GM21390 (cell line): ENCODE measurements at regions not wholly inside any gene's neighbourhood (a gene's known extent, or its start where the extent isn't known, plus 50 kb on each side); places are given as distances from the start of the nearest gene placed in this dataset.
"Not testable (repeated sequence)": the region's sequence is repeated elsewhere in the genome, so short reads cannot be mapped to it uniquely, and the experiment has no call there.

ENCODE experiments used
- ATAC-seq: cut with Tn5 transposase; IDR thresholded peaks from one replicate; pipeline ENCODE4 v1.9.1; 2021; ENCODE audit not compliant: unreplicated experiment

DNA sequence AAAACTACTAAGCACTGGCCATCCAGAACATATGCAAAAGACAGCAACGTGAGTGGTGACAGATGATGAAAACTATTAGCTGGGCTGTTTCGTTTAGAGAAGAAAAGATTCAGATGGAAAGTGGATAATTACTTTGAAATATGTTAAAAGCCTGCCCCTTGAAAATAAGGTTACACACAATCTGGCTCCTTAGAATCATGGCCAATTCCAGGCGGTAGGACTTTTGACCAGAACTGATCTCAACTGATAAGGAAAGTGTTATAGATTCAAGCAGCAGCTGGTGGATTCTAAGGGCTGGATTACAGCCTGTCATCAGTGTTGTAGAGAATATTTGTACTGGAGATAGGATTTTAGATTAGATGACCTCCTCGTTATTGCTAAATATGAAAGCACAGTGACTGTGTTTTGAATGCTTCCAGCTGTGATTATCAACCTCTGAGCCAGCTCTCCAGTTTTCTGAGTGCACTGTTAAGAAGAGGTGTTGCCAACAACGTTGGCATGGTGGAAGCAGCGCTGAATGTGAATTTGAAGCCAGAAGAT lies 75.1 kb downstream of the KBTBD2 start:
- ATAC-seq = not testable (repeated sequence)

GRCh38 chr7:32814779-32815178 lies 76.8 kb downstream of the KBTBD2 start:
- ATAC-seq = not testable (repeated sequence)

DNA sequence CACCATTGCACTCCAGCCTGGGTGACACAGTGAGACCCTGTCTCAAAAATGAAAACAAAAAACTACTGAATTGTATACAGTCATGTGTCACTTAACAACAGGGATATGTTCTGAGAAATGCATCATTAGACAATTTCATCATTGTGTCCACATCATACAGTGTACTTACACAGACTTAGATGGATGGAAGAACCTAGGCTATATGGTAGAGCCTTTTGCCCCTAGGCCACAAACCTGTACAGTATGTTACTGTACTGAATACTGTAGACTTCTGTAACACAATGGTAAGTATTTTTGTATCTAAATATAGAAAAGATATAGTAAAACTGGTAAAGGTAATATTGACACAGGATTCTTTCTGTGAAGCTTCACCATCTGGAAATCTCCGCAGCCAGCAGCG lies 81.7 kb downstream of the KBTBD2 start:
- no peak for ATAC-seq

- no peak for ATAC-seq
Measured at GRCh38 chr7:32809347-32809746, 82.2 kb downstream of the KBTBD2 start.

DNA sequence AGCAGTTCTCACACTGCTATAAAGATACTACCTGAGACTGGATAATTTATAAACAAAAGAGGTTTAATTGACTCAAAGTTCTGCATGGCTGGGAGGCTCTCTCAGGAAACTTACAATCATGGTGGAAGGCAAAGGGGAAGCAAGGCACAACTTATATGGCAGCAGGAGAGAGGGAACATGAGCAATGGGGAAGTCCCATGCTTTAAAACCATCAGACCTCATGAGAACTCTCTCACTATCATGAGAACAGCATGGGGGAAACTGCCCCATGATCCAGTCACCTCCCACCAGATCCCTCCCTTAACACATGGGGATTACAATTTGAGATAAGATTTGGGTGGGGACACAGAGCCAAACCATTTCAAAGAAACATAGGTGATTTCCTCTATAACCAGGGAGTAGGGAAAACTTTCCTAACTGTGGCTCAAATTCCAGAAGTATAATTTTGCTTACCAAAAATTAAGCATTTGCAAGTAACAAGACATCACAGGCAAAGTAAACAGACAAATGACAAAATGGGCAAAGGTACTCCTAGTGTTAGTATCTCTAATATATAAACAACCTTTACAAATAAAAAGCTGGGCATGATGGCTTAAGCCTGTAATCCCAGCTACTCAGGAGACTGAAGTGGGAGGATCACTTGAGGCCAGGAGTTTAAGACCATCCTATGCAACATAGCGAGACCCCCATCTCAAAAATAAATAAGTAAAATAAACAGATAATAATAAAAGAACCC lies 88.0 kb downstream of the KBTBD2 start:
- no peak for ATAC-seq

DNA sequence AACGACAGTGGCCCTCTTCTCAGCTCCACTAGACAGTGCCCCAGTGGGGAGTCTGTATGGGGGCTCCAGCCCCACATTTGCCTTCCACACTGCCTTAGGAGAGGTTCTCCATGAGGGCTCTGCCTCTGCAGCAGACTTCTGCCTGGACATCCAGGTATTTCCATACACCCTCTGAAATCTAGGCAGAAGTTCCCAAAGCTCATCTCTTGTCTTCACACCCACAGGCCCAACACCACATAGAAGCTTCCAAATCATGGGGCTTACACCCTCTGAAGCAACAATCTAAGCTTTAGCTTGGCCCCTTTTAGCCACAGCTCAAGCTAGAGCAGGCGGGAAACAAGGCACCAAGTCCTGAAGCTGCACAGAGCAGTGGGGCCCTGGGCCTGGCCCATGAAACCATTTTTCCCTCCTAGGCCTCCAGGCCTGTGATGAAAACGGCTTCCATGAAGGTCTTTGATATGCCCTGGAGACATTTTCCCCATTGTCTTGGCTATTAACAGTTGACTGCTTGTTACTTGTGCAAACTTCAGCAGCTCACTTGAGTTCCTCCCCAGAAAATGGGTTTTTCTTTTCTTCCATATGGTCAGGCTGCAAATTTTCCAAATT lies 89.2 kb downstream of the KBTBD2 start:
- no peak for ATAC-seq

GRCh38 chr7:32793053-32793452 lies 98.5 kb downstream of the KBTBD2 start:
- ATAC-seq = not testable (repeated sequence)

DNA sequence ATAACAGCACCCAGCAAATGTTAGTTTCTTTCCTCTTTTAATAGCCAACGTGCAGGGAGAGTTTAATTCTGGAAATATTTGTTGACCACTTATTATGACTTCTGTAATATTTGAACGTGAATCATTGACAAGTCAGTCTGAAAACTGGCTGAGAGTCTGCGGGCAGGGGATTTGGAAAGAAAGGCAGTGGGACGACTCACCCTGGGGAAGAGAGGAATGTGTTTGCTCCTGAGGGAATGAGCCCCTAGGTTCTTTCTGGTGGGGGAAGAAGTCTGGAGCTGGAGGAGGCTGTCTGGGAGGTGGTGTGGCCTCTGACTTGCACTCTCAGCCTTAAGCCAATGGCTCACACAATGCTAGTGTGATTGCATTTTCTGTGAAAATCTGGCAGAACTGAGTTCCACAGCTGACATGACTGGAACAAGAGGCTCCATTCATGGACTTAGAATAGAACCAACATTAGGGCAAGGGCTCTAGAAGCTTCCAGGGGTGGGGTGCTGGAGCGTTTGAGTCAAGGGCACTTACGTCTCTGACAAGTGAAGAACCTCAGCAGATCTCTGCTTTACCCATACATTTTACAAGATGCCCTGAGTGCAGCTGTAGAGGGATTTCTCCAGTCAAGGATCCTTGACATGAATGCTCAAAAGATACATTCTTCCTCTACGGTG lies 100.7 kb downstream of the KBTBD2 start:
- not testable (repeated sequence) for ATAC-seq

DNA sequence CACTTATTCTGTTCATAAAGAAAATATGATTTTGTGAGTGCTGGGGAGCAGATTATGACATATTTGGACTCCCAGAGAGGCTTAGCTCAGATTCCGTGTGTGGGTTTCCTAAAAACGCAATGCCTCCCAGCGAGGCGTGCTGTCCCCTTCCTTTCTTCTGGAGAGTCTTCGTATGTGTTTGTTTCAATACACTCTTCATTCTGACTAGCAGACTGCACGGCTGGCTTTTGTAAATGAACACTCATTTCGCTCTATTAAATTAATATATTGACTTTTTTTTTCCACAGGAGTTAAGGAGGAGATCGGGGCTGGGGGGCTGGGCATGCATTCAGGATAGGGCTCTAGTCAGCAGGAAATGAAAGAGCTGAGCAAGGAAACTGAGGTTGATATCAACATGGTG lies 102.3 kb downstream of the KBTBD2 start:
- ATAC-seq = not testable (repeated sequence)

GRCh38 chr7:32788174-32788573 lies 103.4 kb downstream of the KBTBD2 start:
- ATAC-seq = not testable (repeated sequence)

GRCh38 chr7:32785365-32785944 lies 106.1 kb downstream of the KBTBD2 start:
- not testable (repeated sequence) for ATAC-seq

DNA sequence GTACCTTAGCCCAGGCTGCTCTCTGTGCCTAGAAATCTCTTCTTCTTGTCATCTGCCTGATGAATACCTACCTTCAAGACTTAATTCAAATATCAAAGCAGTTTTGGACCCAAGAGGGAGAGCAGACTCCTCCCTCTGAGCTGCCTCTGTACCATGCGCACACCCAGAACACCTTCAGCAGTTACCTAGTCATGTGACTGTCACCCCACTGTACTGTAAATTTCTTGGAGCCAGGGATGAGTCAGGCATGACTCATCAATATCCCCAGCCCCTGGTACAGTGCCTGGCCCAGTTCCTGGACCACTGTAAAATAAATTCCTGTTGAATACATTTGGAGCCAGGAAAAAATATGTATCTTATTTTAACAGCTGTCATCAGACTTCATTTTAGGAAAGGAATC lies 111.7 kb downstream of the KBTBD2 start:
- not testable (repeated sequence) for ATAC-seq

- no peak for ATAC-seq
Measured at GRCh38 chr7:32779167-32779566, 112.4 kb downstream of the KBTBD2 start.

GRCh38 chr7:32777041-32777666 lies 114.4 kb downstream of the KBTBD2 start:
- not testable (repeated sequence) for ATAC-seq

DNA sequence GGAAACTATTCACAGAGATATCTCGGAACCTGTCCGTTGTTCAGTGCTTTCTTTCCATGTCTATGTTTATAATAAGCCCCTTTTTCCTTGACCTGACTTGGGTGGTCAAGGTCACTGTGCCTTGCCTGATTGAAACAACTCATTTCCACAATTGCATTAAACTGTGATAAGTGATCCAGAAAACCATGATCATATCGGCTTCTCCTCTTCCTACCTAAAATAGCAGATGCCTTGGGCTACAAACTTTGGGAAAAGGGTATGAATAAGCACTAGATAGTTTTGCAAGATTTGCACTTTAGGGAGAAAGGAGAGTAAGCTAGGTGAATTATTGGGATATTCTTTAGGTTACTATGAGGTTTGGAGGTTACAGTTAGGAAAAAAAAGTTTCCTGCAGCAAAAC lies 115.2 kb downstream of the KBTBD2 start:
- not testable (repeated sequence) for ATAC-seq

GRCh38 chr7:32775809-32776208 lies 115.8 kb downstream of the KBTBD2 start:
- not testable (repeated sequence) for ATAC-seq

DNA sequence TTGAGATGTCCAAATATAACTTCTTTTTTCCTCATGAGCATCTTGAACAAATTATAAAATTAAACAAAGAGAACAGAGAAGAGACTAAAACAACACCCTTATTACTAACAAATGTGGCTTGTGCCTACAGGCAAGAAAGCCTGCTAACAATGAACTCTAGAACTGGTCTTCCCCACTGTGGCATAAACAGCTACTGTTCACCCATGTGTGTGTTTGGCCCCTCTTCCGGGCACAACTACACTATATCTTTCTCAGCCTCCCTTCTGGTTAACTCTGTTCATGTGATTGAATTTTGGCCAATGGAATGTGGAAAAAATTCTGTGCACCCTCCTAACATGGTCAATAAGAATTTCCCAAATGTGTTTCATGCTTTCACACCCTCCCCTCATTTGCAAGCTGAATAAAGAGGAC lies 117.0 kb downstream of the KBTBD2 start:
- ATAC-seq = no peak

DNA sequence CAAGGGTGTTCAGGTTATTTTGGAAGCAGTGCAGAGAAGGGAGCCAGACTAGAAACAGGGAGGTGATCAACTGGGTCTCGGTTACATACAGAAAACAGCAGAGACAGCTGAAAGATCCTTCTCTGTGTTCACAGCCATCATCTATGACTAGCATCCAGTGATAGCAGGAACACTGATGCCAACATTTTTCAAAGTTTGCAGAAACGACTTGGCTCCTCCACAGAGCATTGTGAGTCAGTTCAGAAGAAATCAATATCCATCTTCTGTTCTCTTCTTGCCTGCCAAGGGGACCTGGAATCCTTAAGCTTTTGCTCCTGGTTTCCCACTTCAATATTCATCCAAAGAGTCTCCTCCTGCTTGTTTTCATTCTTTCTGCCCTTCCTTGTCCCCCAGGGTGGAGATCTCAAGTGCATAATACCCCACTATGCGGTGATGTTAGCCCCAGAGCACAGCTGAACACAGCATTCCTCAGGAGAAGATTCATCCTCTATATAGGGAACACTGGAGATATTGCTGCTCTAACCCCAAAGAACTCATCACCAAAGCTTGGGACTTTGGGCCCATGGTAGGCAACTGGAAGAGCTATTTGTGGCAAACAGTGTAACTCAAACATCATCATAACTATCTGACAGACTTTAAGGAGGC lies 122.6 kb downstream of the KBTBD2 start:
- ATAC-seq = not testable (repeated sequence)

GRCh38 chr7:32768338-32768737 lies 123.2 kb downstream of the KBTBD2 start:
- not testable (repeated sequence) for ATAC-seq

GRCh38 chr7:32765649-32766251 lies 125.8 kb downstream of the KBTBD2 start:
- ATAC-seq = not testable (repeated sequence)
